ENCODE measurements at regions not wholly inside any gene's neighbourhood (a gene's known extent, or its start where the extent isn't known, plus 50 kb on each side); places are given as distances from the start of the nearest gene placed in this dataset.
"Not testable (repeated sequence)": the region's sequence is repeated elsewhere in the genome, so short reads cannot be mapped to it uniquely, and the experiment has no call there.

DNA sequence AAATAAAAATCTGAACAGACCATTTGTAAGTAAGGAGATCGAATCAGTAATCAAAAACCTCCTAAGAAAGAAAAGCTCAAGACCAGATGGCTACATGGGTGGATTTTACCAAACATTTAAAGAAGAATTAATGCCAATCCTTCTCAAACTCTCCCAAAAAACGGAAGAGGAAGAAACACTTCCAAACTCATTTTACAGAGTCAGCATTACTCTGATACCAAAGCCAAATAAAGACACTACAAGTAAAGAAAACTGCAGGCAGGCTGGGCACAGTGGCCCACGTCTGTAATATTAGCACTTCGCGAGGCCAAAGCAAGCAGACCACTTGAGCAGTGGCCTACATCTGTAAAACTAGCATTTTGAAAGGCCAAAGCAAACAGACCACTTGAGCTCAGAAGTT is 159.8 kb downstream of the DPY19L2 start:
- no peak for DNase-seq

DNA sequence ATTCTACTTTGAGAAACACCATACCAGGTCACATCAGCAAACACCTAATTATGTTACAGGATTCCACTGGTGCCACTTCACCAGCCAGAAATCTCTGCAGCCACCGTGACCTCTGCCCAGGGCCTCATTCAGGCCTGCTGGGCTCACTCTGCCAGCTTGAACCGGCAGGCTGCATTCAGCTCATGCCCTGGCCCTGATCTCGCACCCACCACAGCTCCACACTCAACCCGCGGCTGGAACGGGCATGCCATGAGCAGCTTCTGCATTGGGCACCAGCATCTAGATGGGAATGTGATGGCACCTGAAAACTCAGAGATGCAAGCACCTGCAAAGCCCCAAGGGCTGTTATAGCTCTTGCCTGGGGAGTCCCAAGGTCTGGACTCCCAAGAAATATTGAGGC is 168.7 kb downstream of the DPY19L2 start:
- DNase-seq = no peak

DNA sequence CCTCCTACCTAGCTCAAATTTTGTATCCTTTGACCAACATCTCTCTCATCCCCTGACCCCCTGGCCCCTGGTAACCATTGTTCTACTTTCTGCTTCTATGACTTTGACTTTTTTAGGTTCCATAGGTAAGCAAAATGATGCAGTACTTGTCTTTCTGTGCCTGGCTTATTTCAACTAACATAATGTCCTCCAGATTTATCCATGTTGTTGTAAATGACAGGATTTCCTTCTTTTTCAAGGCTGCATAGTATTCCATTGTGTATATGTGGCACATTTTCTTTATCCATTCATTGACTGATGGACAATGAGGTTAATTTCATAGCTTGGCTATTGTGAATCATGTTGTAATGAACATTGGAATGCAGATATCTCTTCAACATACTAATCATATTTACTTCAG is 170.1 kb downstream of the DPY19L2 start:
- DNase-seq = no peak

DNA sequence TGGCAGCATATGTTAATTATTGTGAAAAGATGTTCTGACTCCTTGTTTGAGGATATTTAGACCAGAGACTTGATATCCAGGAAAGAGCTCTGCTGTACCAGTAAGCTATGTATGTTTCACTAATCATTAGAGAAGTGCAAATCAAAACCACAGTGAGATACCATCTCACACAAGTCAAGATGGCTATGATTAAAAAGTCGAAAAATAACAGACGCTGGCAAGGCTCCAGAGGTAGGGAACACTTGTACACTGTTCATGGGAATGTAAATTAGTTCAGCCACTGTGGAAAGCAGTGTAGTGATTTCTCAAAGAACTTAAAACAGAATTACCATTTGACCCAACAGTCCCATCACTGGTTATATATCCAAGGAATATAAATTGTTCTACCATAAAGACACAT is 171.6 kb downstream of the DPY19L2 start:
- DNase-seq = no peak

DNA sequence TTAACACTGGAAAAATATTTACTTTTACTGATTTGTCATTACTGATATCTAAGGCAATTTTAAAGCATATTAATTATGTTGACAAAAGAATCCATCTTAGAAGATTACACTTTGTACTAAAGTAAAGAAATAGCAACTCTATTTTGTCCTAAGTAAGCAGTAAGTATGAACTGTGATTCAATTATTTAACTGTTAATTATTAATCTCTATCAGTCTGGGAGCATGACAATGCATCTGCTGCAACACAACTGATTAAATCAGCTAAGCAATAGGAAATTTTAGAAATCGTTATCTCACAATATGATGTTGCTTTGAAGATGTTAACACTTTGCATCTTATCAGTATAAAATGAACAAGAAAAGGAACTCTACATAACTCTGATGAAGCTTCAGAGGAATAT is 172.3 kb downstream of the DPY19L2 start:
- no peak for DNase-seq

DNA sequence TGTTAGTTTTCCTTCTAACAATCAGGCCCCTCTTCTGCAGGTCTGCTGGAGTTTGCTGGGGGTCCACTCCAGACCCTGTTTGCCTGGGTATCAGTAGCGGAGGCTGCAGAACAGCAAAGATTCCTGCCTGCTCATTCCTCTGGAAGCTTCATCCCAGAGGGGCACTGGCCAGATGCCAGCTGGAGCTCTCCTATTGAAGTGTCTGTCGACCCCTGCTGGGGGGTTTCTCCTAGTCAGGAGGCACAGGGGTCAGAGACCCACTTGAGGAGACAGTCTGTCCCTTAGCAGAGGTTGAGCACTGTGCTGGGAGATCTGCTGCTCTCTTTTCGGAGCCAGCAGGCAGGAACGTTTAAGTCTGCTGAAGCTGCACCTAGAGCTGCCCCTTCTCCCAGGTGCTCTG is 174.9 kb downstream of the DPY19L2 start:
- DNase-seq = not testable (repeated sequence)

DNA sequence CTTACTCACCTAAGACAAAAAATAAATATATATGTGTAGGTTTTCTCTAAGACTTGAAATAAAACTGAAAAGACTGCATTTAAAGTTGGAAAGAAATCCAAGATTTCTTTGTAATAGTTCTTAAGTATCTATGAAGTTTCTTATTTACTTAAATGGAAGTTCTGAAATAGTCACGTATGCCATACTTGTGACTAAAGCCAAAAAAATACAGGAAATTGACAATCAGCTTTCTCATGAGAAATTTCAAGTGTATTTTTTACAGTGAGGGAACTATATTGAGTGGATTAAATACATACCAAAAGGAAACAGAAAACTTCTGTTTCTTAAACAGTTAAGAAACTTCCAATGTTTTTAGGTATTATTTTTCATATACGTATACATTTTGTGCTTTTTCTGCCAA is 188.1 kb downstream of the DPY19L2 start:
- no peak for DNase-seq

DNA sequence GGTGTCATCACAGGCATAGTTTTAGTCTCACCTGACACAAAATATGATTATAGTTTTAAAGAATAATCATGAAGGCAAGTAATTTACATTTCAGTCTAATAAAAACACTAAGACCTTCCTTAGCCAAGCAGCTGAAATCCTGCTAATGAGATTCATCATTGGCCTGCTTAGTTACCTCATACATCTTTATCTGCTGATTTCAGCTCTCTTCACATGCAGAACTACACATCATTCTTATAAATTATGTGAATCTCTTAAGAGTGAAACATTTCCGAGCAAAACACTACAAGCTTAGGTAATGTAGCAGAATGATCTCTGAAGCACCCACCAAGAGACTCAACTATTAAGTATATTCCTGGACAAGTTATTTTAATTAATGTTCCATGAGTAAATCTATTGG is 198.1 kb downstream of the DPY19L2 start:
- DNase-seq = no peak

DNA sequence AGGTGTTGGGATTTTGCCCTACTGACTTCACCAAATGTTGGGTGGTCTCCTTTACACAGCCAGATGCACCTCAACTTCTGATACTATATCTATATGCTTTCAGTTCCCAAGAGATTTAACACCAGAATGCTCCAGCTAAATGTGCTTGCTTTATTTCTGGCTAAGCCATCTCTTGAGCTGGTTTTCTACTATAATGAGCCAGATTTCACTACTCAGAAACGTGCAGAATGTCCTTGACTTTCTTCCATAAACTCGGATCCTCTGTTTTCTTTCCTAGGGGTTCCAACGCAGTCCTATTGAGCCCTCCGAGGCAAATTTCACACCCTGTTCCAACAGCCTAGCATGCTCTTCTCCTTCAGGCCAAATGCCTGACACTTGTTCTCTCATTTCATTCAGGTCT is 200.3 kb downstream of the DPY19L2 start:
- DNase-seq = no peak

DNA sequence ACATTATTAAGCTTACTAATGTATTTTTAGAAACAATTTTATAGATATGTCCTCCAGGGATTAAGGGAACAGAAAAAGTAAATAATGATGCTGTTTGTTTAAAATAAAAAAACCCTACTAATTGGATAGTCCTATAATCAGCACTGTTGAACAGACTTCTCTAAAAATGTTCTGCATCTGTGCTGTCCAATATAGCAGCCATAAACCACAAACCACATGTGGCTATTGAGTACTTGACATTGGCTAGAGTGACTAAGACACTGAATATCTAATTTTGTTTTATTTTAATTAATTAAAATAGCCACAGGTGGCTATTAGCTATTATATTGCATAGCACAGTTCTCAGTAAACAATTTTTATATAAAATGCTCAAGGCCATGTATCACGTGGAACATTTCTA is 210.4 kb downstream of the DPY19L2 start:
- DNase-seq = no peak

DNA sequence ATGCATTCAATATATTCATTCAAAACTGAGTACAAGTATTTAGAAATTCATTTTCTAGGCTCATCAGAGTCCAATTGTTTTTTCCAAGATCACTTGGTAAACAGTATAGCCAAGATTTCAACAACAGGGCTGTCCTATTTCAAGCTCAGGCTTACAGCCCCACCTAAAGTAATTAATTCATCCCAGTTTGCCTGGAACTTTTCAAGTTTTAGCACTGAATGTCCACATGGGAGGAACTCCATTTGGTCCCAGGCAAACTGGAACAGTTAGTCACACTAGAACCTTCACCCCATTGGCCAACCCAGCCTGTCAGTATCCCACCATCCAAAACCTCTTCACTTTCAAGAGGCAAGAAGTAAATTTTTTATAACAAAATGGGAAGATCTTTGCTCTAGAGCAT is 210.9 kb downstream of the DPY19L2 start:
- DNase-seq = no peak

DNA sequence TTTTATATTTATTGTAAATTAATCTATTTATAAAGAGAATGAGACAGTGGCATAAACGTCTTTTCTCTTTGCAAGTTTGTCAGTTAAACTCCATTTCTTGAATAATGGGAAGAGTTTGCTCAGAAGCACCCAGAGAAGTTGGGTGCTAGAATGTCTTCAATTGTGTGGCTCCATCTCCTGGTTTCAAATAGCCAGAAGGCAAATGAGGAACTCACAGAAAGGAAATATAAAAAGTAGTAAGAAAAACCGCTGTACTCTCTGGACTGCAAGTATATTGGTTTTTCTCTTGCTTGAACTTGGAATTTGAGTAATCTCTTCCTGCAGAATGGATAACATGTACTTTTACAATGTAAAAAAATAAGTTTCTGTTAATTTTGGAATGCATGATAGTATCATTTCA is 217.5 kb downstream of the DPY19L2 start:
- no peak for DNase-seq

DNA sequence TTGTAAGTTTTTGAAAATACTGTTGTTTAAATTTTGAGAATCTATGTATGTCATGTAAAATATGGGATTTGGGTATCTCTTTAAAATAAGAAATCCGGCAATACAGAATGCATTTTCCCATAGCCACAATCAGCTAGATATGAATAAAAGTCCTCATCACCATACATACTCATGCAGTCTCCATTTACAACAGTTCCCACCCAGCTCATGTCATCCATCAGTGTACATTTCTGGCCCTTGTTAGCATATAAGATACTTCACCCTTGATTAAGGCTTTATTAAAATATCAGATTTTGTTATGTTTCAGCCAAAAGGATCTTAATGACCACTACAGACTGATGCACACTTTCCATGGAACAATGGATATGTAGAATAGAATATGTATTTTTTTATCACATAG is 218.0 kb downstream of the DPY19L2 start:
- DNase-seq = no peak

DNA sequence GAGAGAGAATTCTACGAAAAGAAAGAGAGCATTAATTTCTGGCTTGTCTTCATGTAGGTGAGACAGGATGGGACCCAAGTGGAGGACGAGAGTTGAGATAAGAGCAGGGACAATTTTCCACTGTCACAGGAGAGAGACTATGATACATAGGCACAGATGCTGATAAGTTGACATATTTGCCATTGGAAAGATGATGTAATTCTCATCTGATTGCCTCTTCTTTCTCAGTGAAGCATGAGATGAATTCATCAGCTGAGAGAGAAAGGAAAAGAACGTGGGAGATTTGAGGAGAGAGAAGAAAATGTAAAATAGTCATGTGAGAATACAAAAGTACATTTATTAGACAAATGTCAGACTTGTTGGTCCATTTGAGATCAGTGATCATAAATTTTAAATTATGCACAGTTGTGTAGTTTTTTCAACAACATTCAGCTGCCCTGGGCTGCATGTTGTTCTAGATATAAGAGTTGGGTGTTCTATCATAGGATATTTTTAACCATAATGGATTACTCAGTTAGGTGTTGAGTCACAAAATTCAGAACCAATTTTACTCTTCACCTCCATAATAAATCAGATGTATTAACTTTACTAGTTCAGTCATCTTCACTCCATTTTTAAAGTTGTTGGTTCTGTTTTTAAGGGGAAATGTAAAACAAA is 222.9 kb downstream of the DPY19L2 start:
- no peak for DNase-seq

DNA sequence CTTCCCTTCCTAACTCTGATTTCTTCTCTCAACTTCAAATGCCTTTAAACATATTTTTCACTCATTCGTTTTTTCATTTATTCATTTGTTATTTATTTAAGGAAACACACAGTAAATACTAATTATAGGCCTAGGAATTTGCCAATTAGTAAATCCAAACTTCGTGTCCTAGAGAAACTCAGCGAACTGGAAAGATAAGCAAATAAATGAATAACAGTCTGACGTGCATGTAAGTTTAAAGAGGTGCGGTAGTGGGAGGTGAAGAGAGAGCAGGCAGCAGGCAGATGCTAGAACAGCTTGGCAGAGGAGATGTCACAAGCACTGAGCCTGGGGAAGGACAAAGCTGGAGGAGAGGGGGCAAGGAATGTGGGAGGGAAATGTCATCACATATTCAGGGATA is 228.2 kb downstream of the DPY19L2 start:
- no peak for DNase-seq

DNA sequence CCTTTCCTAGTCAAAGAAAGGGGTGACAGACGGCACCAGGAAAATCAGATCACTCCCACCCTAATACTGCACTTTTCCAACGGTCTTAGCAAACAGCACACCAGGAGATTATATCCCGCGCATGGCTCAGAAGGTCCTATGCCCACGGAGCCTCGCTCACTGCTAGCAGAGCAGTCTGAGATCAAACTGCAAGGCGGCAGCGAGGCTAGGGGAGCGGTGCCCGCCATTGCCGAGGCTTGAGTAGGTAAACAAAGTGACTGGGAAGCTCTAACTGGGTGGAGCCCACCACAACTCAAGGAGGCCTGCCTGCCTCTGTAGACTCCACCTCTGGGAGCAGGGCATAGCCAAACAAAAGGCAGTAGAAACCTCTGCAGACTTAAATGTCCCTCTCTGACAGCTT is 233.9 kb downstream of the DPY19L2 start:
- not testable (repeated sequence) for DNase-seq

DNA sequence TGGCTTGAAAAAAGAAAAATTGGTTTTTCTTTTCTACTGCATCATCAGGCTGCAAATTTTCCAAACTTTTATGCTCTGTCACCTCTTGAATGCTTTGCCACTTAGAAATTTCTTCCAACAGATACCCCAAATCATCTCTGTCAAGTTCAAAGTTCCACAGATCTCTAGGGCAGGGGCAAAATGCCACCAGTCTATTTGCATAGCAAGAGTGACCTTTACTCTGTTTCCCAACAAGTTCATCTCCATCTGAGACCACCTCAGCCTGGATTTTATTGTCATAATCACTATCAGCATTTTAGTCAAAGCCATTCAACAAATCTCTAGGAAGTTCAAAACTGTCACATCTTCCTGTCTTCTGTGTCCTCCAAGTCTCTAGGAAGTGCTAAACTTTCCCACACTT is 240.3 kb downstream of the DPY19L2 start:
- DNase-seq = not testable (repeated sequence)

DNA sequence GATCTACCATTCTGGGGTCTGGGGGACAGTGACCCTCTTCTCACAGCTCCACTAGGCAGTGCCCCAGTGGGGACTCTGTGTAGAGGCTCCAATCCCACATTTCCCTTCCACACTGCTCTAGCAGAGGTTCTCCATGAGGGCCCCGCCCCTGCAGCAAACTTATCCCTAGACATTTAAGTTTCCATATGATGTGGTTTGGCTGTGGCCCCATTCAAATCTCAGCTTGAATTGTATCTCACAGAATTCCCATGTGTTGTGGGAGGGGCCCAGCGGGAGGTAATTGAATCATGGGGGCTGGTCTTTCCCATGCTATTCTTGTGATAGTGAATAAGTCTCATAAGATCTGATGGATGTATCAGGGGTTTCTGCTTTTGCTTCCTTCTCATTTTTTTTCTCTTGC is 241.3 kb downstream of the DPY19L2 start:
- DNase-seq = not testable (repeated sequence)

DNA sequence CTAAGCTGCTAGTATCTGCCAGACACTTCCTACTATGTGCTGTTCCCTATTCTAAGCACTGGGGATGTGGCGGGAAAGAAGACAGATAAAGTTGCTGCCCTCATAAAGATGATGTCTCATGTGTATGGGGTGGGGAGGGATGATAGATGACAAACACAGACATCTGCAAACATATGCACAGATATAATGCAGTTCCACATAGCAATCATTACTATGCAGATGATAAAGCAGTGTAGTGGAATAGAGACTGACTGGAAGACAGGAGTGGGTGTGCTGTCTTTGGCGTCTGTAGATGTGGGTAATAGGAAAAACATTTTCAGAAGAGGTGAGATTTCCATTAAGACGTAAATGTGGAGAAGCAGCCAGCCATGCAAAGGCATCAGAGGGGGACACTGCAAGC is 243.6 kb downstream of the DPY19L2 start:
- DNase-seq = no peak

DNA sequence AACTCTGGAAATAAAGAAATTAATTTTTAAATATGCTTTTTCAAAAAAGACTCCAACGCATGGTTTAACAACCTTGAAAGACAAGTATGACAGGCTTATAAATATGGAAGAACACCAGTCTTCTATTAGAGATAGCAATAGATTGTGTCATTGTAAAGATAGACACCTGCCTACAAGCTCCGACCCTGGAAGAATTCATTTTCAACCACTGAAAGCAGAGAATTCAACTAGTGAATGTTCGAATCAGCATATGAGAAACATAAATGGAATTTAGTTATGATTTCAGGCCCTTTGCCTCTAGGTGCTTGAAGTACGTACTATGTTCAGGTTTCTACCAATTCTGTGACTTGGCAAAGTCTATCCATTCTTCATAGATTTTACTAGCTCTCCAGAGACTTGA is 244.5 kb downstream of the DPY19L2 start:
- DNase-seq = no peak

DNA sequence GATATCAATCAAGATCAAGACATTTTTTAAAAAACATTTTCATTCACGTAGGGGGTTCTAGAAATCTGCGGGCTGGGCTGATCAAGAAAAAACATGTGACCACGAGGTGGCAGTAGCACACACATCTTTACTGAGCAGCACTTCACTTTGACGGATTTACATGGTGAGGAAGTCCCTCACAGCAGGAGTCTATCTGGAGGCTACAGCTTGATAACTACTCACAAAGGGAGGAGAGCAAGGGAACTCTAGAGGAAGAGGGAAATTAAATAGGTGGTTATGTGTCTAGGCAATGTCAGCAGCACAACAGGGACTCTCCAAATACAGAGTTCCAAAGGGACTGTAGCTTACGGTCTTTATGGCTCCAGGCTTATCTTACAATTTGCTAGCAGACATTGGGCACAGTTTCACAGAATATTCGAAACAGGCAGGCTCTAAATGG is 248.1 kb downstream of the DPY19L2 start:
- peak; percentile 15 for DNase-seq

DNA sequence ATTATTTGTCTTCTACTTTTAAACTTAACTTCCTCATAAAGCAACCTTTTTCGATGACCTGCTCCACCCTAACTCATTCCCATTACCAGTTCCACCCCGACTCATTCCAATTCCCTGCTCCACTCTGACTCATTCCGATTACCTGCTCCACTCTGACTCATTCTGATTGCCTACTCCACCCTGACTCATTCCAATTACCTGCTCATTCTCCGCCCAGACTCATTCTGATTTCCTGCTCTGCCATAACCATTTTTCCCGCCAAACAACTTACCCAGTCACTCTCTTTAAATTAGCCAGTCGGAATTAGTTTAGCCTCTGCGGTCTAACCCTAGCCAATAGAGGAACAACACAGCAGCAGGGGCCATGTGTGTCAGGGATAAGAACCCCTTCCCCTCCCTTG is 249.1 kb downstream of the DPY19L2 start:
- no peak for DNase-seq

DNA sequence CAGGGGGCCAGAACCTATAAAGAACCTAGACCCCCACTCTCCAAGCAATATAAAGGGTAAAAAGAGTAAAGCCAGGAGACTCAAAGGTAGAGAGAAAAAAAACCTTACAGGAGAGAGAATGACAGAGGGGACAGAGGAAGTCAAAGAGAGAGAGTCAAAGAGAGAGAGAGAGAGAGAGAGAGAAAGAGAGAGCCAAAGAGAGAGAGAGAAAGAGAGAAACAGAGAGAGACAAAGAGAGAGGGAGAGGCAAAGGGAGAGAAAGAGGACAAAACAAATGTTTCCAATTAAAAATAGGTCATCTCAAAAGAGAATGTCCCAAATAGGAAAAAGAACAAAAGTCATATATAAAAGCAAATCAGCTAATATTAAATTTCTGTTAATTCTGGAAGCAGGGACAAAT is 251.5 kb downstream of the DPY19L2 start:
- no peak for DNase-seq

DNA sequence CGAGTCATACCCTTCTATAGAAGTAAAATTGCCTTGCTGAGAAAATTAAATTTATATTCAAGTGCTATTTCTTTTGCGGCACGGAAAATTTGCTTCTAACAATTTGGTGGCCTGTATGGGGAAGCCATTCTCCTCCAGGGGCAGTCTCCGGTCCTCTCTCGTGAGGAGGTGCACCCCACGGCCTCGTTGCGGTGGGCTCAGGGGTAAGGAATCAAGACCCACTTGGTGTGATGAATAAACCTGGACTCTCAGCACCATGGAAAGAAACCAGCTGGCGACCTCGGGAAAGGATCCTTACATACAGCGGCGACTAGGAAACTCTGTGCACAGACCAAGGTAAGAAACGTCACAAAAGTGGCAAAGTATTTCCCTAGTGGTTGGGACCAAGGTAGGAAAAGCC is 252.9 kb downstream of the DPY19L2 start:
- DNase-seq = no peak

DNA sequence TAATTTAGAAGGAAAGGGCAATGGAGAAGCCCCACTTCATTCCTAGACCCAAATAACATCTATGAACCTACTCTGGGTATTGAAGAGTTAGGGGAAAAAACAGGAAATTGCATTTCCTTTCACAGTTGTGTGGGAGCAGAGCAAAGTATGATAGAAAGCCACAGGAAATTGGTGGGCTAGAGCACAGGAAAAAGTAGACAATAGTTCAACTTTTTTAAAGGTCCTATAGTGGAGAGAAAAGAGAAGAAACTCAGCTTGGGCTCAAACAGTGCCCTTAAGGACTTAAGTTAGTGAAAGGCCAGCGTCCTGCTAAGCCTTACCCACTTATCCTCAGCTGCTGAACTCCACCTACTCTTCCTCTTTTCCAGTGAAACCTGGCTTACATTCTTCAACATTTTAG is 258.1 kb downstream of the DPY19L2 start:
- DNase-seq = no peak

DNA sequence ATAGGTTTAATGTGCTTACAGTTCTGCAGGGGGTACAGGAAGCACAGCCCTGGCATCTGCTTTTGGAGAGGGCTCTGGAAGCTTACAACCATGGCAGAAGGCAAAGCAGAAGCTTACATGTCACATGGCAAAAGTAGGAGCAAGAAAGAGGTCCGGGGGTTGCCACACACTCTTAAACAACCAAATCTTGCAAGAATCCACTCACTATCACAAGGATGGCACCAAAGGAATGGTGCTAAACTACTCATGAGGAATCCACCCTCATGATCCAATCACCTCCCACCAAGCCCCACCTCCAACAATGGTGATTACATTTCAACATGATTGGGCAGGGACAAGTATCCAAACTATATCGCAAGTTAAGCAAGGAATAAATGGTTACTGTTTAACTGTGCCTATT is 255.8 kb upstream of the AVPR1A start:
- DNase-seq = no peak

Measured in NCI-H1436 treated with DMSO at 0.1 percent for 48 hours (cell line).